ENCODE measurements at regions not wholly inside any gene's neighbourhood (a gene's known extent, or its start where the extent isn't known, plus 50 kb on each side); places are given as distances from the start of the nearest gene placed in this dataset.

DNA sequence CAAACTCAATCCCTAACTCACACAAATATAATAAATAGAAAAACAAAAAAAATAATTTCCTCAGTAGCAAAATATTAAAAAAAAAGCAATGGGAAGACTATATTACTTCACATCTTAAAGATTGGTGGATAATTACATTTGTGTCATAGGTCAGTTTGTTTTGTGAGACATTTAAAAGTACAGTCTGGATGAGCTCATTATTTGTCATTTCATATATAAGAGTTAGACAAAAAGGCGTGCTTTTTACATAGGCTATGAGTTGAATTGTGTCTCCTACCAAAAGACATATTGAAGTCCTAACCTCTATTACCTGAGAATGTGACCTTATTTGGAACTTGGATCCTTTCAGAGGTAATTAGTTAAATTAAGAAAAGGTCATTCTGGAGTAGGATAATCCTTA is 710.1 kb upstream of the CBLB start:
- TF ChIP-seq REST (IDR thresholded peaks at IDR 0.05; ENCODE audit: unreplicated experiment) = no peak
- TF ChIP-seq, protein P1, sequence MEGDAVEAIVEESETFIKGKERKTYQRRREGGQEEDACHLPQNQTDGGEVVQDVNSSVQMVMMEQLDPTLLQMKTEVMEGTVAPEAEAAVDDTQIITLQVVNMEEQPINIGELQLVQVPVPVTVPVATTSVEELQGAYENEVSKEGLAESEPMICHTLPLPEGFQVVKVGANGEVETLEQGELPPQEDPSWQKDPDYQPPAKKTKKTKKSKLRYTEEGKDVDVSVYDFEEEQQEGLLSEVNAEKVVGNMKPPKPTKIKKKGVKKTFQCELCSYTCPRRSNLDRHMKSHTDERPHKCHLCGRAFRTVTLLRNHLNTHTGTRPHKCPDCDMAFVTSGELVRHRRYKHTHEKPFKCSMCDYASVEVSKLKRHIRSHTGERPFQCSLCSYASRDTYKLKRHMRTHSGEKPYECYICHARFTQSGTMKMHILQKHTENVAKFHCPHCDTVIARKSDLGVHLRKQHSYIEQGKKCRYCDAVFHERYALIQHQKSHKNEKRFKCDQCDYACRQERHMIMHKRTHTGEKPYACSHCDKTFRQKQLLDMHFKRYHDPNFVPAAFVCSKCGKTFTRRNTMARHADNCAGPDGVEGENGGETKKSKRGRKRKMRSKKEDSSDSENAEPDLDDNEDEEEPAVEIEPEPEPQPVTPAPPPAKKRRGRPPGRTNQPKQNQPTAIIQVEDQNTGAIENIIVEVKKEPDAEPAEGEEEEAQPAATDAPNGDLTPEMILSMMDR (conservative IDR thresholded peaks at IDR 0.05; ENCODE audit: low read depth in 2 of 2) = no peak
- no peak for TF ChIP-seq EZH2 (IDR thresholded peaks at IDR 0.05; ENCODE audit: low read depth, unreplicated experiment)
- no peak for TF ChIP-seq ZNF331 (CRISPR knock-in tag; IDR thresholded peaks at IDR 0.05; ENCODE audit: low read depth)
- TF ChIP-seq, protein P2, sequence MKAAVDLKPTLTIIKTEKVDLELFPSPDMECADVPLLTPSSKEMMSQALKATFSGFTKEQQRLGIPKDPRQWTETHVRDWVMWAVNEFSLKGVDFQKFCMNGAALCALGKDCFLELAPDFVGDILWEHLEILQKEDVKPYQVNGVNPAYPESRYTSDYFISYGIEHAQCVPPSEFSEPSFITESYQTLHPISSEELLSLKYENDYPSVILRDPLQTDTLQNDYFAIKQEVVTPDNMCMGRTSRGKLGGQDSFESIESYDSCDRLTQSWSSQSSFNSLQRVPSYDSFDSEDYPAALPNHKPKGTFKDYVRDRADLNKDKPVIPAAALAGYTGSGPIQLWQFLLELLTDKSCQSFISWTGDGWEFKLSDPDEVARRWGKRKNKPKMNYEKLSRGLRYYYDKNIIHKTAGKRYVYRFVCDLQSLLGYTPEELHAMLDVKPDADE (IDR thresholded peaks at IDR 0.05) = no peak
- no peak for TF ChIP-seq EZH2phosphoT487 (IDR thresholded peaks at IDR 0.05; ENCODE audit: unreplicated experiment)
- no peak for TF ChIP-seq POLR2AphosphoS5 (IDR thresholded peaks at IDR 0.05; ENCODE audit: low read depth)
- no peak for TF ChIP-seq STAT1 (IDR thresholded peaks at IDR 0.05; ENCODE audit: unreplicated experiment)

Data from GM23338 (cell line).